ENCODE measurements at regions not wholly inside any gene's neighbourhood (a gene's known extent, or its start where the extent isn't known, plus 50 kb on each side); places are given as distances from the start of the nearest gene placed in this dataset.
"Not testable (repeated sequence)": the region's sequence is repeated elsewhere in the genome, so short reads cannot be mapped to it uniquely, and the experiment has no call there.

GRCh38 chr11:134725716-134726639 lies 313.9 kb upstream of the B3GAT1 start:
- no peak for DNase-seq (ENCODE audit: low read depth)

- DNase-seq (ENCODE audit: low read depth) = no peak
These were observed 313.2 kb upstream of the B3GAT1 start for GRCh38 chr11:134725211-134725610.

- no peak for DNase-seq (ENCODE audit: low read depth)
These were observed 312.7 kb upstream of the B3GAT1 start for GRCh38 chr11:134724779-134725140.

- DNase-seq (ENCODE audit: low read depth) = no peak
These were observed 312.2 kb upstream of the B3GAT1 start for GRCh38 chr11:134724106-134724778.

GRCh38 chr11:134720691-134721070 lies 308.6 kb upstream of the B3GAT1 start:
- DNase-seq (ENCODE audit: low read depth) = not testable (repeated sequence)

- DNase-seq (ENCODE audit: low read depth) = not testable (repeated sequence)
These were observed 308.1 kb upstream of the B3GAT1 start for GRCh38 chr11:134719940-134720690.

GRCh38 chr11:134719397-134719796 lies 307.4 kb upstream of the B3GAT1 start:
- DNase-seq (ENCODE audit: low read depth) = no peak

- no peak for DNase-seq (ENCODE audit: low read depth)
These were observed 304.5 kb upstream of the B3GAT1 start for GRCh38 chr11:134716582-134716981.

- no peak for DNase-seq (ENCODE audit: low read depth)
These were observed 302.1 kb upstream of the B3GAT1 start for GRCh38 chr11:134714021-134714656.

- DNase-seq (ENCODE audit: low read depth) = no peak
These were observed 300.4 kb upstream of the B3GAT1 start for GRCh38 chr11:134712228-134713145.

GRCh38 chr11:134711588-134711987 lies 299.5 kb upstream of the B3GAT1 start:
- no peak for DNase-seq (ENCODE audit: low read depth)

- no peak for DNase-seq (ENCODE audit: low read depth)
These were observed 298.9 kb upstream of the B3GAT1 start for GRCh38 chr11:134710861-134711407.

GRCh38 chr11:134705858-134706257 lies 293.8 kb upstream of the B3GAT1 start:
- no peak for DNase-seq (ENCODE audit: low read depth)

GRCh38 chr11:134702827-134703226 lies 290.8 kb upstream of the B3GAT1 start:
- DNase-seq (ENCODE audit: low read depth) = no peak

- no peak for DNase-seq (ENCODE audit: low read depth)
These were observed 289.6 kb upstream of the B3GAT1 start for GRCh38 chr11:134701564-134702165.

GRCh38 chr11:134700101-134700640 lies 288.1 kb upstream of the B3GAT1 start:
- DNase-seq (ENCODE audit: low read depth) = no peak

- no peak for DNase-seq (ENCODE audit: low read depth)
These were observed 284.4 kb upstream of the B3GAT1 start for GRCh38 chr11:134696455-134696854.

GRCh38 chr11:134691985-134692384 lies 279.9 kb upstream of the B3GAT1 start:
- DNase-seq (ENCODE audit: low read depth) = no peak

- DNase-seq (ENCODE audit: low read depth) = no peak
These were observed 279.3 kb upstream of the B3GAT1 start for GRCh38 chr11:134691295-134691873.

GRCh38 chr11:134689886-134690285 lies 277.8 kb upstream of the B3GAT1 start:
- DNase-seq (ENCODE audit: low read depth) = no peak
